ENCODE measurements at regions not wholly inside any gene's neighbourhood (a gene's known extent, or its start where the extent isn't known, plus 50 kb on each side); places are given as distances from the start of the nearest gene placed in this dataset.
"Not testable (repeated sequence)": the region's sequence is repeated elsewhere in the genome, so short reads cannot be mapped to it uniquely, and the experiment has no call there.

- H3K4me1 ChIP-seq (ENCODE audit: control insufficient read depth, insufficient read depth, low read length): no peaks in the 10 kb centered on the region
These were observed 453.4 kb upstream of the ZNF507 start for GRCh38 chr19:31892060-31892459.

DNA sequence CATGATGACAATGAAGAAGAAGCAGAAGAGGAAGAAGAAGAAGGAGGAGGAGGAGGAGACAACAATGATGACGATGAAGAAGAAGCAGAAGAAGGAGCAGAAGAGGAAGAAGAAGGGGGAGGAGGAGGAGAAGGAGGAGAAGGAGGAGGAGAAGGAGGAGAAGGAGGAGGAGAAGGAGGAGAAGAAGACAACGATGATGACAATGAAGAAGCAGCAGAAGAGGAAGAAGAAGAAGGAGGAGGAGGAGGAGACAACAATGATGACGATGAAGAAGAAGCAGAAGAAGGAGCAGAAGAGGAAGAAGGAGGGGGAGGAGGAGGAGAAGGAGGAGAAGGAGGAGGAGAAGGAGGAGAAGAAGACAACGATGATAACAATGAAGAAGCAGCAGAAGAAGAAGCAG, 451.9 kb upstream of the ZNF507 start:
- not testable (repeated sequence) for H3K4me1 ChIP-seq (ENCODE audit: control insufficient read depth, insufficient read depth, low read length); H3K27me3 ChIP-seq (ENCODE audit: control insufficient read depth, insufficient read depth, low read length); H3K36me3 ChIP-seq (ENCODE audit: control insufficient read depth, insufficient read depth, low read length); H3K9ac ChIP-seq (ENCODE audit: low read length); H3K27ac ChIP-seq (ENCODE audit: low read depth, low read length); H3K4me3 ChIP-seq (ENCODE audit: low read length)

More at GRCh38 chr19:31892060-31892459, 453.4 kb upstream of the ZNF507 start:
- Histone ChIP-seq H3K36me3 (ENCODE audit: control insufficient read depth, insufficient read depth, low read length) (no peaks in the 10 kb centered on the region), H3K27me3 (ENCODE audit: control insufficient read depth, insufficient read depth, low read length) (no peaks in the 10 kb centered on the region), H3K4me3 (ENCODE audit: low read length) (no peak overlapping the region), H3K9ac (ENCODE audit: low read length) (no peak overlapping the region), H3K27ac (ENCODE audit: low read depth, low read length) (no peak overlapping the region)

DNA sequence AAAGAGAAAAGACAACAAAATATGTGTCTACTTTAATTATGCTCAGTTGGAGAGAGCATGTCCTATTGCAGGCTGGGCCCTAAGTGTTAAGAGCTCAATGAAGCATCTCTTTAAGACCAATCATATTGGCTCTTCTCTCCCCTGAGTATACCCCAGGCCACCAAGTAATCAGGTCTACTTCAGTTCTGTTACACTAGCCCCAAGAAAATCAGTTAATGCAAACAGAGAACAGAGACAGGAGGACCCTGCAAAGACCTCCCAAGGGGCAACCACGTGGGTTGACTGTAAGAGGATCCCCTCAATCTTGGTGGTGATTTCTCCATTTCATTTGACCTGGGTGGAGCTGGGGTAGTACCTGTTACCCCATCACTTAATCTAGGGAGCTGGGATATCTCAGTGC, 451.0 kb upstream of the ZNF507 start:
- no peak overlapping the region for H3K4me3 ChIP-seq (ENCODE audit: low read length)
- H3K27ac ChIP-seq (ENCODE audit: low read depth, low read length): no peak overlapping the region
- H3K9ac ChIP-seq (ENCODE audit: low read length): no peak overlapping the region
- no peaks in the 10 kb centered on the region for H3K36me3 ChIP-seq (ENCODE audit: control insufficient read depth, insufficient read depth, low read length)
- H3K27me3 ChIP-seq (ENCODE audit: control insufficient read depth, insufficient read depth, low read length): no peaks in the 10 kb centered on the region
- H3K4me1 ChIP-seq (ENCODE audit: control insufficient read depth, insufficient read depth, low read length): no peaks in the 10 kb centered on the region

DNA sequence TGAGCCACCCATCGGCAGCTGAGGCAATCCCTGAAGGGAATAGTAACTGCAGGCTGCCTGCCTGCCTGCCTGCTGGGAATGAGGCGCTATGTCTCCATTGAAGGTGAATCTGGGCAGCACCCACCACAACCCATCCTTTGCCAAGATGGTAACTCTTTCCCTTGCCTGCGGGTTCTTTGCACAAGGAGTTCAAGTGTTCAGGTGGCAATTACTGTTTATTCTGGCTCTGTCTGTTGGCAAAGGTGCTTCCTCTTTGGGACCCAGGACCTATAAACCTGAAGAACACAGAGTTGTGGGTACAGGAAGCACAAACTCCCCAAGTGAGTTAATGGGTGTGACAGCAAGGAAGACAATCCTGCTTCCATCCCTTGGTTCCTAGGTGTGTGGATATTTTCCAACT, 448.1 kb upstream of the ZNF507 start:
- Histone ChIP-seq H3K36me3 (ENCODE audit: control insufficient read depth, insufficient read depth, low read length) (no peaks in the 10 kb centered on the region), H3K27me3 (ENCODE audit: control insufficient read depth, insufficient read depth, low read length) (no peaks in the 10 kb centered on the region), H3K27ac (ENCODE audit: low read depth, low read length) (no peak overlapping the region), H3K4me3 (ENCODE audit: low read length) (no peak overlapping the region), H3K4me1 (ENCODE audit: control insufficient read depth, insufficient read depth, low read length) (no peaks in the 10 kb centered on the region), H3K9ac (ENCODE audit: low read length) (no peak overlapping the region)

DNA sequence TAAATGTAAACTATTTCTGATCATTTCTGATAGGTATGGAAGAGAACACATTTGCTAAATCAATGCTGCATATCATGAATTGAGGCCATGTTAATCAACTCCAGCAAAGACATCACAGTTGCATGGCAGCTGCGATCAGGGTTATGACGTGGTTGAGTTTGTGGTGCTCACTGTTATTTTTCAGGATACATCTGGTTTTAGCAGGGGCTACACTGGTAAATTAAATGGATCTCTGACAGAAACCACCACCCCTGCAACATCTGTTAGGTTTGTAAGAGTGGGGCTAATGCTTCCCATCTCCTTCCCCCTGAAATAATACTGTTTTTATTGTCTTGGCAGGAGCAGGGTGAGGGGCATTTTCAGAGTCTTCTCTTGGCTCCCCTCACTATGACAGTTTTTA, 444.4 kb upstream of the ZNF507 start:
- H3K9ac ChIP-seq (ENCODE audit: low read length): no peak overlapping the region
- H3K36me3 ChIP-seq (ENCODE audit: control insufficient read depth, insufficient read depth, low read length): no peaks in the 10 kb centered on the region
- H3K27ac ChIP-seq (ENCODE audit: low read depth, low read length): no peak overlapping the region
- H3K27me3 ChIP-seq (ENCODE audit: control insufficient read depth, insufficient read depth, low read length): no peaks in the 10 kb centered on the region
- H3K4me1 ChIP-seq (ENCODE audit: control insufficient read depth, insufficient read depth, low read length): no peaks in the 10 kb centered on the region
- H3K4me3 ChIP-seq (ENCODE audit: low read length): no peak overlapping the region

- no peaks in the 10 kb centered on the region for H3K4me1 ChIP-seq (ENCODE audit: control insufficient read depth, insufficient read depth, low read length)
- H3K36me3 ChIP-seq (ENCODE audit: control insufficient read depth, insufficient read depth, low read length): no peaks in the 10 kb centered on the region
- no peak overlapping the region for H3K4me3 ChIP-seq (ENCODE audit: low read length)
- no peak overlapping the region for H3K27ac ChIP-seq (ENCODE audit: low read depth, low read length)
- no peak overlapping the region for H3K9ac ChIP-seq (ENCODE audit: low read length)
- no peaks in the 10 kb centered on the region for H3K27me3 ChIP-seq (ENCODE audit: control insufficient read depth, insufficient read depth, low read length)
These were observed 442.6 kb upstream of the ZNF507 start for GRCh38 chr19:31902821-31903220.

GRCh38 chr19:31903979-31904378, 441.4 kb upstream of the ZNF507 start:
- Histone ChIP-seq H3K4me1 (ENCODE audit: control insufficient read depth, insufficient read depth, low read length) (no peaks in the 10 kb centered on the region), H3K27ac (ENCODE audit: low read depth, low read length) (no peak overlapping the region), H3K4me3 (ENCODE audit: low read length) (no peak overlapping the region), H3K27me3 (ENCODE audit: control insufficient read depth, insufficient read depth, low read length) (no peaks in the 10 kb centered on the region), H3K9ac (ENCODE audit: low read length) (no peak overlapping the region), H3K36me3 (ENCODE audit: control insufficient read depth, insufficient read depth, low read length) (no peaks in the 10 kb centered on the region)

GRCh38 chr19:31906111-31906871, 439.1 kb upstream of the ZNF507 start:
- Histone ChIP-seq H3K36me3 (ENCODE audit: control insufficient read depth, insufficient read depth, low read length) (no peaks in the 10 kb centered on the region), H3K27me3 (ENCODE audit: control insufficient read depth, insufficient read depth, low read length) (no peaks in the 10 kb centered on the region), H3K4me1 (ENCODE audit: control insufficient read depth, insufficient read depth, low read length) (no peaks in the 10 kb centered on the region), H3K4me3 (ENCODE audit: low read length) (no peak overlapping the region), H3K27ac (ENCODE audit: low read depth, low read length) (no peak overlapping the region), H3K9ac (ENCODE audit: low read length) (no peak overlapping the region)

DNA sequence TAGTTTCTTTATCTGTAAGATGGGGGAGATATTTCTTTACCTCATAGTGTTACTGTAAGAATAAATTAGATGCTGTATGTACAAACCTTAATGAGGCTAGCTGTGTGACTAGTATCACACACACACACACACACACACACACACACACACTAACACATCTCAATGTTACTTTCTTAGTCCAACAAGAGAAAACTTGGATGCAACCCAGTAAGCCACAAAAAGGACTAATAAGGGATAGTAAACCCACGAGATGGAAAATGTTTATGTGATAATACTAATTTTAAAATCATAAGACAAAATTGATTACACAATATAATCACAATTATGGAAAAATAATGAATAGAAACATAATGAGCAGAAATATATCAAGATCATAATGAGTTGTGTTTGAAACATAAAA, 437.7 kb upstream of the ZNF507 start:
- H3K4me1 ChIP-seq (ENCODE audit: control insufficient read depth, insufficient read depth, low read length): no peaks in the 10 kb centered on the region
- no peaks in the 10 kb centered on the region for H3K27me3 ChIP-seq (ENCODE audit: control insufficient read depth, insufficient read depth, low read length)
- H3K27ac ChIP-seq (ENCODE audit: low read depth, low read length): no peak overlapping the region

GRCh38 chr19:31908080-31908479, 437.3 kb upstream of the ZNF507 start:
- Histone ChIP-seq H3K4me1 (ENCODE audit: control insufficient read depth, insufficient read depth, low read length) (no peaks in the 10 kb centered on the region), H3K4me3 (ENCODE audit: low read length) (no peak overlapping the region), H3K9ac (ENCODE audit: low read length) (no peak overlapping the region), H3K36me3 (ENCODE audit: control insufficient read depth, insufficient read depth, low read length) (no peaks in the 10 kb centered on the region), H3K27me3 (ENCODE audit: control insufficient read depth, insufficient read depth, low read length) (no peaks in the 10 kb centered on the region), H3K27ac (ENCODE audit: low read depth, low read length) (no peak overlapping the region)

More for the DNA sequence above, 437.7 kb upstream of the ZNF507 start:
- H3K36me3 ChIP-seq (ENCODE audit: control insufficient read depth, insufficient read depth, low read length): no peaks in the 10 kb centered on the region
- no peak overlapping the region for H3K9ac ChIP-seq (ENCODE audit: low read length)
- no peak overlapping the region for H3K4me3 ChIP-seq (ENCODE audit: low read length)

DNA sequence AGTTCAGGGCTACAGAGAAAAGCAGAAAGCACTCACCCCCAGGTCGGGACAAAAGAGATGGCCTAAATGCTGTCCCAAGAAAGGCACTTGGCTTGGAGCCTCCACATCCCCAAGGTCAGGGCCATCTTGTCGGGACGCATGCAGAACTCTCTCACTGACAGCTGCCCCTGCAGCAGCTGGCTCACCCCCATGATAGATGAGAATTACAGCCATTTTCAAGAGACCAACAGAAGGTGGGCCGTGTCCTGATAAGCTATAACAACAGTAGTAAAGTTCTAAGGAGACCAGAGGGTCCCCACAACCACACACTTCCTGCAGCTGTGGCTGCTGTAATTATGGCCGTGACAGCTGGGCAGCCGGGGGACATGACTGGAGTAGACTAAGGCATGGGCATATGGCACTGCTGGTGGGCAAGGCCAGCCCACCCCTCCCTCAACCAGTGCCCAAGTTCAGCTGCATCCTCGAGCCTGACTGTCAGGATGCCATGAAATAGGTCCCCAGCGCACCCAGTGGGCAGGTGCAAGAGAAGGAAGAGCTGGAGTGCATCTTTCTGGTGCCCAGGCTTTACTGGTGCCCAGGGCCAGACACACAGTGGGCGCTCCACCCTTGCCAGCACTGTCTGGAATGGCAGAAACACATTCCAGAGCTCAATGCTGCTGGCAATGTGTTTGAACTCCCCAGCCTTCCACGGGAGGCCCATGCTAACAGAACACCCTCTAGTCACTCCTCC, 436.7 kb upstream of the ZNF507 start:
- no peaks in the 10 kb centered on the region for H3K36me3 ChIP-seq (ENCODE audit: control insufficient read depth, insufficient read depth, low read length)
- no peak overlapping the region for H3K4me3 ChIP-seq (ENCODE audit: low read length)
- H3K4me1 ChIP-seq (ENCODE audit: control insufficient read depth, insufficient read depth, low read length): no peaks in the 10 kb centered on the region
- H3K27me3 ChIP-seq (ENCODE audit: control insufficient read depth, insufficient read depth, low read length): no peaks in the 10 kb centered on the region
- no peak overlapping the region for H3K9ac ChIP-seq (ENCODE audit: low read length)
- no peak overlapping the region for H3K27ac ChIP-seq (ENCODE audit: low read depth, low read length)

- no peaks in the 10 kb centered on the region for H3K4me1 ChIP-seq (ENCODE audit: control insufficient read depth, insufficient read depth, low read length)
- H3K4me3 ChIP-seq (ENCODE audit: low read length): no peak overlapping the region
- no peaks in the 10 kb centered on the region for H3K27me3 ChIP-seq (ENCODE audit: control insufficient read depth, insufficient read depth, low read length)
- H3K36me3 ChIP-seq (ENCODE audit: control insufficient read depth, insufficient read depth, low read length): no peaks in the 10 kb centered on the region
- no peak overlapping the region for H3K27ac ChIP-seq (ENCODE audit: low read depth, low read length)
- no peak overlapping the region for H3K9ac ChIP-seq (ENCODE audit: low read length)
These were observed 435.2 kb upstream of the ZNF507 start for GRCh38 chr19:31910224-31910623.

- H3K27me3 ChIP-seq (ENCODE audit: control insufficient read depth, insufficient read depth, low read length): no peaks in the 10 kb centered on the region
- no peaks in the 10 kb centered on the region for H3K4me1 ChIP-seq (ENCODE audit: control insufficient read depth, insufficient read depth, low read length)
- no peaks in the 10 kb centered on the region for H3K36me3 ChIP-seq (ENCODE audit: control insufficient read depth, insufficient read depth, low read length)
- no peak overlapping the region for H3K9ac ChIP-seq (ENCODE audit: low read length)
- no peak overlapping the region for H3K27ac ChIP-seq (ENCODE audit: low read depth, low read length)
- H3K4me3 ChIP-seq (ENCODE audit: low read length): no peak overlapping the region
These were observed 433.8 kb upstream of the ZNF507 start for GRCh38 chr19:31911577-31911976.

Measured in rectal smooth muscle tissue (tissue), 1 donor.